Ovary (tissue), 7 donors: ENCODE measurements at regions not wholly inside any gene's neighbourhood (a gene's known extent, or its start where the extent isn't known, plus 50 kb on each side); places are given as distances from the start of the nearest gene placed in this dataset.

Experiments
- DNase-seq, 5 donors: peaks; one replicate each; pipeline ENCODE4 v3.0.0-alpha.2; 2019 to 2020
- H3K27ac ChIP-seq, 2 donors: fragments of 200-600 bp; one replicate each; pipeline versions ENCODE4 v1.5.1 to v1.8.0; 2019 to 2022
- H3K27me3 ChIP-seq: fragments of 200-600 bp; one replicate; pipeline ENCODE4 v1.8.0; 2022
- H3K36me3 ChIP-seq: fragments of 200-600 bp; sonication (generic); one replicate; pipeline ENCODE4 v1.5.1; 2019
- H3K4me1 ChIP-seq: one replicate; pipeline ENCODE4 v1.8.1; 2013; ENCODE audit warnings: mild to moderate bottlenecking, moderate library complexity; ENCODE audit not compliant: insufficient read depth
- H3K4me3 ChIP-seq: fragments of 200-600 bp; sonication (generic); one replicate; pipeline ENCODE4 v1.5.1; 2017
- H3K9me3 ChIP-seq, 2 donors: fragments of 200-600 bp in 1 of 2; sonication (generic) in 1 of 2; one replicate each; pipeline versions ENCODE4 v1.5.1 to v1.8.1; 2013 to 2019; ENCODE audit warnings: mild to moderate bottlenecking in 1 of 2, moderate library complexity in 1 of 2
- CTCF ChIP-seq, 3 donors: fragments of 450-650 bp in 2 of 3; fragments of 200-600 bp in 1 of 3; IDR thresholded peaks; one replicate each; pipeline versions ENCODE4 v1.5.1 to v1.8.0; 2016 to 2022; ENCODE audit warnings: antibody characterized with exemption in 3 of 3, mild to moderate bottlenecking in 1 of 3
- EP300 ChIP-seq: sonication (generic); formaldehyde crosslinking; IDR thresholded peaks from one replicate; pipeline ENCODE4 v1.6.1; 2017; ENCODE audit warnings: antibody characterized with exemption
- POLR2A ChIP-seq: fragments of 450-650 bp; IDR thresholded peaks from one replicate; pipeline ENCODE4 v1.6.1; 2017; ENCODE audit warnings: antibody characterized with exemption, mild to moderate bottlenecking, moderate library complexity
- WGBS, 3 donors: extraction: QIAGEN DNeasy Blood & Tissue Kit in 1 of 3; methylation state at CpG; one replicate each; pipeline versions ENCODE4 v1.1.5 to v1.1.7; 2013 to 2017; 5-methylcytosine and 5-hydroxymethylcytosine counted together
- intact Hi-C, 4 donors: fragments of 100-400 bp; cut with DNase I; formaldehyde crosslinking; loops; one replicate each; pipeline versions ENCODE4 v1.11.0 to v1.15.1; 2022 to 2023
- donor health status: DM: no; HTN: no; CAD: no; lungs with moderate emphysema.
- donor health status: DM: no; HTN: no; CAD: no.
- donor health status: Bipolar disorder and iron deficiency.
- donor health status: DM: no; HTN: no; CAD: no.
- donor health status: DM: yes; HTN: yes; CAD: no.

GRCh38 chr5:112070022-112070421 lies 313.0 kb upstream of the NREP start:
- WGBS, 3 donors = 81 to 95% (median 90%) methylated on average over 1 of the region's 1 CpG
- no peak for DNase-seq
- intact Hi-C loops = no loop called here
- no peak for TF ChIP-seq CTCF (IDR thresholded peaks at IDR 0.05)
- no peak for TF ChIP-seq EP300
- TF ChIP-seq POLR2A = no peak
- Histone ChIP-seq H3K36me3 (no peaks in the 10 kb centered on the region), H3K27ac (no peak overlapping the region), H3K4me1 (no peaks in the 10 kb centered on the region), H3K9me3 (no peaks in the 10 kb centered on the region), H3K27me3 (no peaks in the 10 kb centered on the region), H3K4me3 (no peak overlapping the region)

DNA sequence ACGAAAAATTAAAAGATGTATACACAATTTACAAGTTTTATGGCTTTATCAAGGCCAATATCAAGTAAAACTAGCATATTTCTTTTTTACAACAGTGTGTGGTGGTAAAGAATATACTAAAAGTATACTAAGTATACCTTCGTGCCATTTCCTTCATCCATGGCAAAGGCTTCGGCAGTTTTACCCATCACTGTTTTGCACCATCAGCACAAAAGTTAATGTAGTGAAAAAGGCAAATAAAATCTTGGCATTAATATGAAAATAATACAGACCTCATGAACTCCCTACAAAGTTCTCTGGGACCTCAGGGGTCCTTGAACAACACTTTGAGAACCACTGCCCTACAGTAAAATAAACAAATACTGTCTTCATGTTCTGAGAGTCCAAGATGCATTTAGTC lies 312.3 kb upstream of the NREP start:
- intact Hi-C loops = no loop called here
- no peaks in the 10 kb centered on the region for H3K36me3 ChIP-seq
- H3K27me3 ChIP-seq = no peaks in the 10 kb centered on the region
- DNase-seq = no peak
- H3K9me3 ChIP-seq = no peaks in the 10 kb centered on the region
- H3K4me1 ChIP-seq = no peaks in the 10 kb centered on the region
- no peak overlapping the region for H3K4me3 ChIP-seq
- no peak overlapping the region for H3K27ac ChIP-seq
- 90 to 93% (median 92%) methylated on average over 3 of the region's 3 CpGs for WGBS, 3 donors
- TF ChIP-seq EP300 (no peak), CTCF (IDR thresholded peaks at IDR 0.05) (no peak), POLR2A (no peak)

DNA sequence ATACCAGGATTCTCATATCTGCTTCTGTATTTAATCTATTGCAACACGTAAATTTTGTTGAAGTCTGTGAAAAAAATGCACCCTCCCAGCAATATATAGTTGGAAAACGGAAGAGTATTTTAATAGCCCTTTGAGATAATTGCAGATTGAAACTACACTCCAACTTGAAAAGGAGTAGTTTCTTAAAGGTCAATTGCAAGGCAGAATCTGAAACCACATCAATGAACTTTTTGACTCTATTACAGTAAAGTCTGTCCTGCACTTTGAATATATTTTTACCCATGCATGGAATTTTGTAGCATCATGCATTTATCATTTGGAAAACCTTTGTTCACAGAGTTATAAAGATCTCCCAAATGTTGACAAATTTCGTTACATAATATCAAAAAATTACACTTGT lies 311.6 kb upstream of the NREP start:
- Histone ChIP-seq H3K4me3 (no peak overlapping the region), H3K27ac (no peak overlapping the region), H3K9me3 (no peaks in the 10 kb centered on the region), H3K4me1 (no peaks in the 10 kb centered on the region), H3K36me3 (no peaks in the 10 kb centered on the region), H3K27me3 (no peaks in the 10 kb centered on the region)
- DNase-seq = no peak
- WGBS, 3 donors = 55 to 65% (median 63%) methylated on average over 3 of the region's 3 CpGs
- TF ChIP-seq EP300 = no peak
- TF ChIP-seq POLR2A = no peak
- TF ChIP-seq CTCF (IDR thresholded peaks at IDR 0.05) = no peak
- intact Hi-C loops = no loop called here

- H3K27ac ChIP-seq = no peak overlapping the region
- no peaks in the 10 kb centered on the region for H3K27me3 ChIP-seq
- intact Hi-C loops = no loop called here
- no peaks in the 10 kb centered on the region for H3K9me3 ChIP-seq
- no peaks in the 10 kb centered on the region for H3K4me1 ChIP-seq
- H3K4me3 ChIP-seq = no peak overlapping the region
- DNase-seq = no peak
- TF ChIP-seq EP300 = no peak
- no peak for TF ChIP-seq CTCF (IDR thresholded peaks at IDR 0.05)
- TF ChIP-seq POLR2A = no peak
- H3K36me3 ChIP-seq = no peaks in the 10 kb centered on the region
Observed at GRCh38 chr5:112065781-112066180, 308.8 kb upstream of the NREP start.

DNA sequence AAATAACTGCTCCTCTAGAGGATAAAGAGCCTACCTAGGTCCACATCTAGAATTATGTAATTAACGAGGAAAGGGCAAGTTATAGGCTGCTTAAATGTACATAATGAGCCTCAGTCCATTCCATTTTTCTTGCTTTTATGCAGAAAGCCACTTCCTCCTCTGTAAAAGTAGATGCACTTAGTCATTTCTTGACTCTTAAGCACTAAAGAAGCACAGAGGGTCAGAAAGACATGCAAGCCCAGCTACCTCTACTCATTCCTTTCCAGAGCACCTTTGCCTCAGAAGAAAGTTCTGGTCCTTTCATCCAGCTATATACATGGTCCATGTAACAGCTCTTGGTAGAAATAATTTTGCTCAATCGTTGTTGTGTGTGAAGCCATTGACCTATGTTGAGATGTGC lies 308.0 kb upstream of the NREP start:
- Histone ChIP-seq H3K9me3 (no peaks in the 10 kb centered on the region), H3K27me3 (no peaks in the 10 kb centered on the region), H3K27ac (no peak overlapping the region), H3K36me3 (no peaks in the 10 kb centered on the region), H3K4me3 (no peak overlapping the region), H3K4me1 (no peaks in the 10 kb centered on the region)
- no peak for TF ChIP-seq EP300
- TF ChIP-seq POLR2A = no peak
- TF ChIP-seq CTCF (IDR thresholded peaks at IDR 0.05) = no peak
- DNase-seq = no peak
- WGBS, 3 donors = 83 to 86% (median 85%) methylated on average over 2 of the region's 2 CpGs
- intact Hi-C loops = no loop called here
